IMR-90 (cell line): ENCODE measurements at regions not wholly inside any gene's neighbourhood (a gene's known extent, or its start where the extent isn't known, plus 50 kb on each side); places are given as distances from the start of the nearest gene placed in this dataset.
A peak's percentile ranks its signal among the peaks of the same experiment; 100 is the strongest.

Experiments used
- ATAC-seq: fragments of 200-7000 bp; cut with Tn5 transposase; 2 replicates; pipeline ENCODE4 v1.9.1; 2020; ENCODE audit warnings: low read depth, mild to moderate bottlenecking, moderate library complexity
- BruUV-seq: library from RNA; stranded (reverse); fragments of 400-500 nt; replicated peaks from 2 replicates; lab custom pipeline; 2021; lab: Mats Ljungman, UMichigan
- CTCF ChIA-PET: fragments of 300-600 bp; formaldehyde crosslinking; extraction: SDS; loops from one replicate; lab custom pipeline; 2021; ENCODE audit warnings: antibody characterized with exemption; lab: Yijun Ruan, JAX
- POLR2A ChIA-PET: fragments of 300-600 bp; sonication (Branson Sonifier 250); formaldehyde crosslinking; loops from one replicate; lab custom pipeline; 2022; ENCODE audit warnings: antibody characterized with exemption; ENCODE audit not compliant: unreplicated experiment; lab: Charles Lee
- DNase-seq: peaks from one replicate; pipeline ENCODE4 v3.0.0; 2013
- H2AFZ ChIP-seq: replicated peaks from 2 replicates; pipeline ENCODE3; 2013; ENCODE audit warnings: low read length, mild to moderate bottlenecking; ENCODE audit not compliant: poor library complexity
- H2AK5ac ChIP-seq: 2 replicates; pipeline ENCODE4 v1.6.1; 2013; ENCODE audit warnings: low read depth, low read length, inconsistent platforms
- H2AK9ac ChIP-seq: replicated peaks from 2 replicates; pipeline ENCODE3; 2013; ENCODE audit warnings: mild to moderate bottlenecking, low read depth, low read length, moderate library complexity; ENCODE audit not compliant: poor library complexity
- H2BK120ac ChIP-seq: 2 replicates; pipeline ENCODE4 v1.6.1; 2013; ENCODE audit warnings: low read depth, low read length, inconsistent platforms
- H2BK15ac ChIP-seq: 3 replicates; pipeline ENCODE4 v1.6.1; 2013; ENCODE audit warnings: low read depth, low read length, inconsistent platforms
- H2BK20ac ChIP-seq: 2 replicates; pipeline ENCODE4 v1.6.1; 2013; ENCODE audit warnings: low read depth, mild to moderate bottlenecking, inconsistent platforms, low read length, moderate library complexity
- H2BK5ac ChIP-seq: 2 replicates; pipeline ENCODE4 v1.6.1; 2013; ENCODE audit warnings: mild to moderate bottlenecking, low read depth, low read length, inconsistent platforms; ENCODE audit not compliant: poor library complexity, severe bottlenecking
- H3K14ac ChIP-seq: replicated peaks from 2 replicates; pipeline ENCODE4 v1.6.1; 2013; ENCODE audit warnings: low read depth, low read length, inconsistent platforms
- H3K18ac ChIP-seq: 2 replicates; pipeline ENCODE4 v1.6.1; 2013; ENCODE audit warnings: low read depth, low read length, control low read depth
- H3K23ac ChIP-seq: 2 replicates; pipeline ENCODE4 v1.6.1; 2013; ENCODE audit warnings: low read depth, low read length, inconsistent platforms
- H3K27ac ChIP-seq: 2 replicates; pipeline ENCODE4 v1.5.1; 2013; ENCODE audit warnings: mild to moderate bottlenecking, control low read depth, low read length; ENCODE audit not compliant: insufficient read depth
- H3K27me3 ChIP-seq: 2 replicates; pipeline ENCODE4 v1.6.1; 2013; ENCODE audit warnings: low read length; ENCODE audit not compliant: control insufficient read depth, insufficient read depth
- H3K36me3 ChIP-seq: 2 replicates; pipeline ENCODE4 v1.6.1; 2013; ENCODE audit warnings: low read length, mixed read lengths; ENCODE audit not compliant: control insufficient read depth, insufficient read depth
- H3K4ac ChIP-seq: 2 replicates; pipeline ENCODE4 v1.6.1; 2013; ENCODE audit warnings: low read depth, low read length, inconsistent platforms
- H3K4me1 ChIP-seq: 2 replicates; pipeline ENCODE4 v1.6.1; 2013; ENCODE audit warnings: low read length, mixed read lengths; ENCODE audit not compliant: control insufficient read depth, insufficient read depth
- H3K4me2 ChIP-seq: 2 replicates; pipeline ENCODE4 v1.6.1; 2013; ENCODE audit warnings: low read depth, mild to moderate bottlenecking, control low read depth, low read length, moderate library complexity
- H3K4me3 ChIP-seq: 2 replicates; pipeline ENCODE4 v1.5.1; 2013; ENCODE audit warnings: low read depth, mild to moderate bottlenecking, control low read depth, low read length, moderate library complexity; ENCODE audit not compliant: insufficient read depth
- H3K56ac ChIP-seq: 2 replicates; pipeline ENCODE4 v1.6.1; 2013; ENCODE audit warnings: low read length, inconsistent platforms; ENCODE audit not compliant: insufficient read depth; ENCODE audit errors: extremely low read depth
- H3K79me1 ChIP-seq, 2 experiments: 2 replicates each; pipeline ENCODE4 v1.6.1; 2013; ENCODE audit warnings: low read length in 2 of 2, inconsistent platforms in 1 of 2, low read depth in 1 of 2
- H3K9ac ChIP-seq: 2 replicates; pipeline ENCODE4 v1.6.1; 2013; ENCODE audit warnings: low read depth, low read length, control low read depth
- H3K9me1 ChIP-seq: 2 replicates; pipeline ENCODE4 v1.6.1; 2013; ENCODE audit warnings: low read length, inconsistent platforms; ENCODE audit not compliant: insufficient read depth
- H3K9me3 ChIP-seq: 2 replicates; pipeline ENCODE4 v1.6.1; 2013; ENCODE audit warnings: low read length; ENCODE audit not compliant: control insufficient read depth, insufficient read depth
- H4K20me1 ChIP-seq: 2 replicates; pipeline ENCODE4 v1.6.1; 2013; ENCODE audit warnings: low read length, inconsistent platforms; ENCODE audit not compliant: insufficient read depth
- H4K5ac ChIP-seq: 2 replicates; pipeline ENCODE4 v1.6.1; 2013; ENCODE audit warnings: mild to moderate bottlenecking, low read depth, low read length, control low read depth
- H4K8ac ChIP-seq, 2 experiments: 2 replicates each; pipeline ENCODE4 v1.6.1; 2013; ENCODE audit warnings: low read depth in 2 of 2, low read length in 2 of 2, control low read depth in 1 of 2, inconsistent platforms in 1 of 2
- H4K91ac ChIP-seq: 2 replicates; pipeline ENCODE4 v1.6.1; 2013; ENCODE audit warnings: low read depth, low read length, inconsistent platforms; ENCODE audit not compliant: insufficient read depth
- BHLHE40 ChIP-seq: fragments of 150-350 bp; IDR thresholded peaks from 2 replicates; pipeline ENCODE4 v1.6.1; 2016; ENCODE audit warnings: mild to moderate bottlenecking, low read depth, low read length
- CHD1 ChIP-seq: IDR thresholded peaks from 2 replicates; pipeline ENCODE4 v1.6.1; 2012; ENCODE audit warnings: low read depth, low read length, improper control_type of control experiment
- CTCF ChIP-seq: conservative IDR thresholded peaks from 2 replicates; pipeline ENCODE4 v1.5.1; 2012; ENCODE audit warnings: mild to moderate bottlenecking, low read depth, low read length, improper control_type of control experiment
- MAFK ChIP-seq: IDR thresholded peaks from 2 replicates; pipeline ENCODE4 v1.6.1; 2012; ENCODE audit warnings: low read depth, low read length, improper control_type of control experiment
- RCOR1 ChIP-seq: IDR thresholded peaks from 2 replicates; pipeline ENCODE4 v1.6.1; 2012; ENCODE audit warnings: mild to moderate bottlenecking, low read length, improper control_type of control experiment; ENCODE audit not compliant: insufficient replicate concordance
- USF2 ChIP-seq: fragments of 150-350 bp; IDR thresholded peaks from 2 replicates; pipeline ENCODE4 v1.6.1; 2017; ENCODE audit warnings: mild to moderate bottlenecking, antibody characterized with exemption, low read length, low read depth
- dilution Hi-C: fragments of 300-500 bp; cut with HindIII; formaldehyde crosslinking; loops from one replicate; pipeline ENCODE4 v1.14.3; 2018; ENCODE audit warnings: low sequenced_read_pairs; ENCODE audit not compliant: unreplicated experiment
- in situ Hi-C: fragments of 300-500 bp; cut with MboI; formaldehyde crosslinking; loops from 3 replicates; pipeline ENCODE4 v1.14.3; 2019; ENCODE audit warnings: low sequenced_read_pairs, inconsistent platforms, mixed read lengths
- intact Hi-C: fragments of 100-400 bp; cut with micrococcal nuclease; formaldehyde crosslinking; loops from 2 replicates; pipeline ENCODE4 v1.10.0; 2022

- Histone ChIP-seq H3K27me3 (no peaks in the 10 kb centered on the region), H3K79me1 (no peaks in the 10 kb centered on the region), H2BK15ac (no peak overlapping the region), H4K20me1 (no peaks in the 10 kb centered on the region), H2AFZ (no peak overlapping the region), H3K14ac (no peak overlapping the region), H3K23ac (no peak overlapping the region), H3K9me1 (no peaks in the 10 kb centered on the region), H3K56ac (no peak overlapping the region), H4K5ac (no peak overlapping the region), H3K4me1 (no peaks in the 10 kb centered on the region), H3K4me3 (no peak overlapping the region), H2AK5ac (no peak overlapping the region), H3K9ac (no peak overlapping the region), H2BK5ac (no peak overlapping the region), H3K36me3 (no peaks in the 10 kb centered on the region), H4K8ac (no peak overlapping the region), H3K9me3 (peaks cover 2% of the 10 kb centered on the region; the same call in 1 of the 2 replicates), H3K4me2 (no peak overlapping the region), H2AK9ac (no peak overlapping the region), H3K4ac (no peak overlapping the region), H4K91ac (no peak overlapping the region), H3K18ac (no peak overlapping the region), H3K27ac (no peak overlapping the region), H2BK120ac (no peak overlapping the region), H2BK20ac (no peak overlapping the region)
- DNase-seq (peak; percentile 59), ATAC-seq (peak; percentile 77)
- POLR2A ChIA-PET = no interaction called here
- CTCF ChIA-PET = interaction anchor here (1.2 kb wide), 1 partner anchor 9 kb away, joined by 4 read pairs; no protein-coding TSS in a partner anchor
- BruUV-seq = no TSS peak
- dilution Hi-C loops (no loop called here), in situ Hi-C loops (no loop called here), intact Hi-C loops (loop anchor here (5.0 kb wide), 1 partner anchor 1256 kb away; the partner anchor contains the start of gene CDC73)
- TF ChIP-seq USF2 (no peak), CTCF (no peak), CHD1 (no peak), RCOR1 (no peak), MAFK (no peak), BHLHE40 (no peak)
Measured at GRCh38 chr1:194378517-194378916, 1192.1 kb upstream of the B3GALT2 start.
